Erythroblast (primary cell): ENCODE measurements at regions not wholly inside any gene's neighbourhood (a gene's known extent, or its start where the extent isn't known, plus 50 kb on each side); places are given as distances from the start of the nearest gene placed in this dataset.

ENCODE experiments used
- GATA1 ChIP-seq: IDR thresholded peaks from 2 replicates; pipeline ENCODE4 v1.6.1; 2011; ENCODE audit warnings: low read depth, mild to moderate bottlenecking, control low read depth, low read length, moderate library complexity
- POLR2A ChIP-seq: IDR thresholded peaks from 2 replicates; pipeline ENCODE4 v1.6.1; 2011; ENCODE audit warnings: mild to moderate bottlenecking, low read length

DNA sequence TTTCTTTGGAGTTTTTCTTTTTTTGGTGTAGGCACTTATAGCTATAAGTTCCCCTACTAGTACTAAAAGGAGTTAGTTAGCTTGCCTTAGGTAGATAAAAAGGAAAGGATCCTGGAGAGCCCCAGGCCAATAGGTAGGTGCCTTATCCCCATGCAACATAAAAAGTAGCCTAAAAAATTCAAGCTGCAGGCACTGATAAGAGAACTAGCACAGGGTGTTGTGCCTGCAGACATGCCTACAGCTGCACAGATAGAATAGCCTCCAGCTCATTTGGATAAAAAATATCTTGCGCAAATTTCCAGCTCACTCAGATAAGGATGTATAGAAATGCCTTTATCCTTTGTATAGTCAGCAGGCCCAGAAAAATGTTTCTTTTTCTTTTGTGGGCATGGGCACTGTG lies 71.4 kb upstream of the UTY start:
- TF ChIP-seq POLR2A (no peak), GATA1 (no peak)
